PFSK-1 (cell line): ENCODE measurements at regions not wholly inside any gene's neighbourhood (a gene's known extent, or its start where the extent isn't known, plus 50 kb on each side); places are given as distances from the start of the nearest gene placed in this dataset.

Experiments
- FOXP2 ChIP-seq: optimal IDR thresholded peaks from 2 replicates; pipeline ENCODE3; 2011; ENCODE audit warnings: borderline replicate concordance, control low read depth, inconsistent platforms; ENCODE audit not compliant: insufficient read depth; ENCODE audit errors: extremely low read length, extremely low read depth
- POLR2AphosphoS5 ChIP-seq: IDR thresholded peaks from 2 replicates; pipeline ENCODE4 v1.6.1; 2012; ENCODE audit warnings: low read depth, mild to moderate bottlenecking, control low read depth, low read length, moderate library complexity
- REST ChIP-seq, 2 experiments: IDR thresholded peaks; 2 replicates each; pipeline versions ENCODE4 v1.6.1 to v1.8.0; 2011 to 2012; ENCODE audit warnings: low read depth in 2 of 2, low read length in 2 of 2, control low read depth in 1 of 2, inconsistent platforms in 1 of 2, mild to moderate bottlenecking in 1 of 2, moderate library complexity in 1 of 2; ENCODE audit not compliant: insufficient read depth in 1 of 2
- SIN3A ChIP-seq: IDR thresholded peaks from 2 replicates; pipeline ENCODE4 v1.6.1; 2012; ENCODE audit warnings: mild to moderate bottlenecking, low read length, moderate library complexity, borderline replicate concordance; ENCODE audit not compliant: insufficient read depth
- TAF1 ChIP-seq: IDR thresholded peaks from 2 replicates; pipeline ENCODE4 v1.6.1; 2012; ENCODE audit warnings: low read length, control low read depth, borderline replicate concordance; ENCODE audit not compliant: insufficient read depth

GRCh38 chr10:8638088-8638672, 583.7 kb downstream of the GATA3 start:
- no peak for TF ChIP-seq REST (IDR thresholded peaks at IDR 0.05; ENCODE audit: insufficient read depth in 1 of 2, low read depth in 2 of 2, low read length in 2 of 2)
- TF ChIP-seq SIN3A, result no peak
- no peak for TF ChIP-seq FOXP2
- TF ChIP-seq POLR2AphosphoS5, result no peak
- TF ChIP-seq TAF1, result no peak

GRCh38 chr10:8639486-8640185, 585.1 kb downstream of the GATA3 start:
- no peak for TF ChIP-seq REST (IDR thresholded peaks at IDR 0.05; ENCODE audit: insufficient read depth in 1 of 2, low read depth in 2 of 2, low read length in 2 of 2)
- TF ChIP-seq SIN3A, result no peak
- no peak for TF ChIP-seq POLR2AphosphoS5
- TF ChIP-seq TAF1, result no peak
- TF ChIP-seq FOXP2, result no peak

GRCh38 chr10:8640301-8640700, 585.8 kb downstream of the GATA3 start:
- TF ChIP-seq FOXP2 (no peak), POLR2AphosphoS5 (no peak), SIN3A (no peak), TAF1 (no peak), REST (IDR thresholded peaks at IDR 0.05; ENCODE audit: insufficient read depth in 1 of 2, low read depth in 2 of 2, low read length in 2 of 2) (no peak)

- TF ChIP-seq POLR2AphosphoS5 (no peak), TAF1 (no peak), SIN3A (no peak), FOXP2 (no peak), REST (IDR thresholded peaks at IDR 0.05; ENCODE audit: insufficient read depth in 1 of 2, low read depth in 2 of 2, low read length in 2 of 2) (no peak)
Observed at GRCh38 chr10:8640878-8641277, 586.4 kb downstream of the GATA3 start.
